Pulmonary artery endothelial cell (primary cell): ENCODE measurements at regions not wholly inside any gene's neighbourhood (a gene's known extent, or its start where the extent isn't known, plus 50 kb on each side); places are given as distances from the start of the nearest gene placed in this dataset.
"Not testable (repeated sequence)": the region's sequence is repeated elsewhere in the genome, so short reads cannot be mapped to it uniquely, and the experiment has no call there.

ENCODE experiments used
- DNase-seq: peaks from one replicate; pipeline ENCODE4 v3.0.0-alpha.2; 2011; ENCODE audit warnings: low read depth, low spot score

DNA sequence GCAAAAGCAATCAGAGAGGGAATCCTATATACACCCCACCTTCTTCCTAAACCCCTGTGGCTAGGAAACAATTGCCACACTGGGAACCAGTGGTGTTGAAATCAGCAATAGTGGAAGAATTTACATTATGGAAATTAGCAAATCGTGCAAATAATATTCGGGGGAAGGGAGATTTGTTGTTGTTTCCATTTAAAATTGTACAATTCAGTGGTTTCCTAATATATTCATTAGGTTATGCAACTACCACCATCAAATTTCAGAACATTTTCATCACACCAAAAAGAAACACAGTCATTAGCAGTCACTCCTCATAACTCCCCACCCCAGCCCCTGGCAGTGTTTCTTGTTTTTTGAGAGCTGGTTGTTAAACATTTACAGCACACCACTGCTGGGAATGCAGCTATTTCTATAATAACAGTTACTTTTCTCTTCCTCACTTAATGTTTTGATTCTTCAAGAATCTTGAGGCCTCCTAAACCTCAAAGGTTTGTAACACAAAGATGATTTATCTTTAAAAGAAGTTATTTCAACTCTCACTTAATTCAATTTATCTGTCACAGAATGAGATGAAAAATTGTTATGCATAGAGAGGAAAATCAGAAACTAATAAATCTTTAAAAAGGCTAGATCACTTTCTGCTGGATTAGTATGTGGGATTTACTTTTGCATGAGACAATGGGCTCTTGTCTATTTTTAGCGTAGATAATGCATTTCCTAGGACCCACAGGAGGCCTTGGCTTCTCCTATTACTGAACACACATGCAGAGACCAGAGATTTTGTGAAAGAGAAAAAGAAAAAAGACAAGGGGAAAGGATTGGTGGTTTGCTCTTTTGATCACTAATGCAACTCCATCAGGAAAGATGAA is 91.8 kb upstream of the DAPK1 start:
- no peak for DNase-seq

DNA sequence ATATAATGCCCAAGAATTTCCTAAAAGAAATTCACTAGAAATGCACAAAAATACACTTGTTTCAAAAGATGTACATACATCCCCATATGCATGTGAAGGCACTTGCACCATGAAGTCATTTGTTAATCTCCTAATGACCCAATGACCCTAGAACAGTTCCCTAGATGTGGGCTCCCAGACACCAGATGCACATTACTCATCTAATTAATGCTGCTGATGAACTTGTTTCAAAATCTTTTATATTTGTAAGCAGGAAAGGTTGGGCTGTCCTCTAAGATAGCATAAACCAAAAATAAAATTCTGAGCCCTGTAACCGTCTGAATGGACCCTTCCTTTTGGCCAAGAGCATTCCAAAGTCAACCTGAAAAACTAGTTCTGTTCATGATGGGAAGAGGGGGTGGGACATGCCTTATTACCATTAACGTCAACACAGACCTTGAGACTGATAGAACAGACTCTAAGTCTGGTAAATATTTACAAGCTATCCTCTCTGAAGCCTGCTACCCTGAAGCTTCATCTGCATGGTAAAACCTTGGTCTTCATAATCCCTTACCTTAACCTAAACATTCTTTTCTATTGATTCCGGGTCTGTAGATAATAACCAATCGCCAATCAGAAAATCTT is 91.0 kb upstream of the DAPK1 start:
- no peak for DNase-seq

DNA sequence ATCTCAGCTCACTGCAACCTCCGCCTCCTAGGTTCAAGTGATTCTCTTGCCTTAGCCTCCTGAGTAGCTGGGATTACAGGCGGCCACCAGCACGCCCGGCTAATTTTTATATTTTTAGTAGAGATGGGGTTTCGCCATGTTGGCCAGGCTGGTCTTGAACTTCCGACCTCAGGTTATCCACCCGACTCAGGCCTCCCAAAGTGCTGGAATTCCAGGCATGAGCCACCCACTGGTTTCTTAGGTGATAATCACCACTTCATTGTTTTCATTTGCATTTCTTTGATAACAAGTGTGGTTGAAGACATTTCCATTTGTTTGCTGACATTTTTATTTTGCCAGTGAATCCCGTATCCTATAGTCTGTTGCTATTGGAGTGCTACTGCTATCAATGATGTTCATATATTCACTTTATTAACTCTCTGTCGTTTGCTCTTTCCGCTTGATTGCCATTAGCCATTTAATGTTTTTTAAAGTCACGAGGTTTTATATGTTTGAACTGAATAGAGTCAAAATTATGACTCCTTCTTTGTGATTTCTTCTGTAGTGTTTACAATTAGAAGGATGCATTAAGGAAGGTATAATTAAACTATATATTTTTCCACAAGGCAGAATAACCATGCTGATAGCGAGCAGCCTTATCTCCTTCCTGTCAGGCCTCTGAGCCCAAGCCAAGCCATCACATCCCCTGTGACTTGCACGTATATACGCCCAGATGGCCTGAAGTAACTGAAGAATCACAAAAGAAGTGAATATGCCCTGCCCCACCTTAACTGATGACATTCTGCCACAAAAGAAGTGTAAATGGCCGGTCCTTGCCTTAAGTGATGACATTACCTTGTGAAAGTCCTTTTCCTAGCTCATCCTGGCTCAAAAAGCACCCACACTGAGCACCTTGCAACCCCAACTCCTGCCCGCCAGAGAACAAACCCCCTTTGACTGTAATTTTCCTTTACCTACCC is 87.3 kb upstream of the DAPK1 start:
- DNase-seq, result not testable (repeated sequence)

DNA sequence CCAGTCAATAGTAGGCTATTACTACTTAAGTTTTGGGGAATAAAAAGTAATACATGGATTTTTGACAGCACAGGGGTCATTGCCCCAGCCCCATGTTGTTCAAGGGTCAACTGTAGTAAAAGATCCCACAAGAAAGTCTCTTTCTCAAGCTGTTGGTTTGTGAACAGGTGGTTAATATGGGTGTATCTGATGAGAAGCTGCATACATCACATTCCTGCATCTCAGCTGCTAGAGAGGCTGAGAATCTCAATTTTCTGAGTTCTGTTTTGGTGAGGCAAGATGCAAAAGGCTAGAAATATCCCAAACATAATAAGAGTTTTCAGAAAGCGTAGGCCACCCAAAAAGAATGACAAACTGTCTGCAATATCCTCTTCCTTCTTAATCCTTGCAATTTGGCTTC is 76.8 kb upstream of the DAPK1 start:
- no peak for DNase-seq

DNA sequence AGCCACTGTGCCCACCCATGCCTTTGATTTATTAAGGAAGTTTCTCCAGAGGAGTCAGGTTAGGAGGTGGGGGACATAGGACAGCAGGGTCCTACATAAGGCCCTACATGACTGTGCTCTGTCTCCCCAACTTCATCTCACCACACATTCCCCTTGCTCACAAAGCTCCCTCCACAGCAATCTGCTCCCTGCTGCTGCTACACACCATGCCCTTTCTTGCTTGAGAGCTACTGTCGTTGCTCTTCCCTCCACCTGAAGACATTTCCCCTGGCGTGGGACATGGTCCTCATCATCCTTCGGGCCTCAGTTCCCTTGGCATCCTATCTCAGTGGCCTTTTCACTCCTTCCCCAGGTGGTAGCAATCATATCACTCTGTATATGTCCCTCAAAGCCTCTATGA is 75.9 kb upstream of the DAPK1 start:
- DNase-seq, result no peak

DNA sequence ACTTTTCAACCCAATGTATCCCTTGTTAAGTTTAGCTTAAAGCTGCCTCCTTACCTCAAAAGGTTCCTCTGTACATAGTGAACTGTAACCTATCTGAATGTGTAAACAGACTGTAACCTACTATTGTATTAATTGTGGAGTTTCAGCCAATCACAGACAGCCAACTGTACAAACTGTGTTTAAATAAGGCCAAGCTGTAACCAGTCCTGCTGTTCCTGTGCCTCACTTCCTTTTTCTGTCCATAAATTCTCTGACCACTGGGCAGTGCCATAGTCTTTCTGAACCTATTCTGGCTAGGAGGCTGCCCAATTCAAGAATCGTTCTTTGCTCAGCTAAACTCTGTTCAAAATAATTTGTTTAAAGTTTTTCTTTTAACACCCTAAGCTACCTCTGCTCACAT is 74.7 kb upstream of the DAPK1 start:
- no peak for DNase-seq

DNA sequence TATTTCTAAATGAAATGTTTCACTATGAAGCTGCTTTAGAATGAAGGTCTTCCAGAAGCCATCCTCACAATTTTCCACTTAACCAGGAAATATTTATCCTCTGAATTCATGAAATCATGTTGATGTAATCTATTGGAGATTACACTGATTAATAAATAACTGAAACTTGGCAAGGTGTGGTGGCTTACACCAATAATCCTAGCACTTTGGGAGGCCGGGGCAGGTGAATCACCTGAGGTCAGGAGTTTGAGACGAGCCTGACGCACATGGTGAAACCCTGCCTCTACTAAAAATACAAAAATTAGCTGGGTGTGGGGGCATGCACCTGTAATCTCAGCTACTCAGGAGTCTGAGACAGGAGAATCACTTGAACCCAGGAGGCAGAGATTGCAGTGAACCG is 73.8 kb upstream of the DAPK1 start:
- not testable (repeated sequence) for DNase-seq

DNA sequence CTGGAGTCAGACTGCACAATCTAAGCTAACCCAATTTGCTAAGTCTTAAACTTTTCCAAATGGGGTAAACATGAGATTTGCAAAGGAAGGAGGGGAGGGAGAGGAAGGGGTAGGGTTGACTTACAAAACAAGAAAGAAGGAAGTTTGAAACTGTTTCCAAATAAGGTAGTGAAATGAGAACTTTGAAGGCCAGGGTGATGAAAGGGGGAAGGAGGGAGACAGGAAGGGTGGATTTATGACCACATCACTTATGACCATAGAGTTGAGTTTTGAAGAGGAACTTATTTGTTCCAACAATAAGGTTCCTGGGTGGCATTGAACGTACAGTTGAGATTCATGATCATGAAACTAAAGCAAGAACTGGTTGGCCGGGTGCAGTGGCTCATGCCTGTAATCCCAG is 72.5 kb upstream of the DAPK1 start:
- DNase-seq, result no peak

DNA sequence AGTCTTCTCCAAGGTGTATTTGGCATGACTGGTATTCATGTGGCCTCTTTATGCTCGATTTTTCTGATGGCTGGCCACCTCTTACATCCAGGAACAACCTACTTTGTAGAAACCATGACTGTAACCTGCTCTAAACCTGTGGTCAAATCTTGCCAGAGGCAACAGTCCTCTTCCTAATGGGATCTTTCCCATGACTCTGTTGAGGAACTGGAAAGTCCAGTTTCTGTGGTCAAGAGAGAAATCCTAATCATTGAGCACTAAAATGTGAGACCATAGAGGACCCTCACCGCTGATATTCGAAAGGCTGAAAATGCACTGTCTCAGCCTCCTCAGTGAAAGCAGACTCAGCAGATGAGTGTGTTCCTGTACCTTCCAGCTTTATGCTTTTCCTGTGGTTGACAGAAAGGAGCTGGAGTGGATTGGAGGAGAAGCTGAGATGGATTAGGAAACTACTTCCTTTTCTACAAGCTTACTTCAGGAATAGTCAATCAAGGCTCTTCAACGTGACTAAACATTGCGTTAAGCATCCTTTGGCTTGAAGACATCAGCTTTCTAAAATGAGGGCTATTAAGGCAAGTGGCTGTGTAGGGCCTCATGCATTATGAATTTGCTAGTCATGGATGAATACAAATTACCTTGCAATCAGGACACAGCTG is 69.7 kb upstream of the DAPK1 start:
- DNase-seq, result no peak

DNA sequence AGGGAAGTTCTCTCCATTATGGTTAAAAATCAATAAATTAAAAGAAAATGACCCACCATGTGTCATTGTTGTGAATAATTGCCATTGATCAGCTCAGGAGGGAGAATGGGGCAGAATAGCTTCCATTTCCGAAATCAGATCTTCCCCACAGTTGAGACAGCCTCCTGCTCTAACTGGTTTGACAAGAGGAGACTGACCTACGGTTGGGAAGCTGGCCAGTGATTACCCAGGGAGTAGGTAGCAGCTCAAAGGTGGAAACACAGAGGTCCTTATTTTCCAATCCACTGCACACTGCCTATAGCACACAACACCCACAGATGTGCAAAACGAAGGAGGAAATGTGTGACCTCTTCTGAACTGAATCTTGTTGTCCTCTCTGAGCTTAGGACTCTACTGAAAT is 69.0 kb upstream of the DAPK1 start:
- no peak for DNase-seq

DNA sequence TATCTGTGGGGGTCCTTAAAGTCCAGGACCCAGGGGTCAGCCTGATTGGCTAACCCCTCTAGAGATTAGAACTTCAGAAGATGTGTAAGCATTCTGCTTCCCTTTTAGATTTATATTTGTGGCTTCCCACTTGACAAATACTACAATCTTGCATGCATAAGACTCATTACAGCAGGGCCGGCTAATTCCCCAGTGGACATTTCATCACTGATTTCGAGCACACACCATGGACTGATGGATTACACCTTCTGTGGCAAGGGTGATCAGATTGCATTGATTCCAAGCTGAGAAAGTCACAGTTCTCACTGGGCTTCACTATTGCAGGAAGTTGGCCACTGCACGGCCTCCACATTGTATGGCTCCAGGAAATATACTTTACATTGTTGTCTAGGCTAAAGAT is 65.8 kb upstream of the DAPK1 start:
- no peak for DNase-seq

DNA sequence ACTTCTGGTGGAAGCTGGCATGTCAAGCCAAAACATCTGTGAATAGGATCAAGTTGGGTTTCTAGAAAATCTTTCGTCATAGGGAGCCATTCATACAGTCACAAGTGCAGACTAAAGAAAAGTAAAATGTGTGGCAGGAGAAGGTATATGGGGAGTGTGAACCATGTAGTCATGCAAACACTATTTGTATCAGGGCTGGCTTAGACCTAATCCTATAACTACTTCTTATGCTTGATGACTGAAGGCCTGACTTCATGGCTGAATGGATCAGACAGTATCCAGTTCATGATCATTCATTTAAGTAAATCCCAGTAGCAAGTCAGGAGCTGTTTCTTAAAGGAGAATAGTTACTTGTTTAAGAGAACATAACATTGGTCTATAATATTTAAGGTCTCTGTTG is 63.8 kb upstream of the DAPK1 start:
- no peak for DNase-seq

DNA sequence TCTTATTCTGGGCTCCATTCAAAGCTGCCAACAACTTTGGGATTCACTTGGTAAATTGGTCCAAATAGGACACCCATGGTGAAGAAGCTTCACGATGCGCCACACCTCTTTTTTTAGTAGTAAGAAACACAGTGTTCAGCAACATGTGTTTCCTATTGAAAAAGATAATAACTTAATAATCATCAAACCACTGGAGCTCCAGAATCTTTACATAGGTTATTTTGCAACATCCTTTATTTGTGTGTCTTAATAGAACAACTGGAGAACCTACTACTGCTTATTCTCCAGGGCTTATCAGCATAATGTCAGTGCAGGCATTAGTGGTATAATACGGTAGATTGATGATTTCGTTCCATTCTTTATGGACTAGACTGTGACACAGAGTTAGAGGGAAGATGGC is 63.3 kb upstream of the DAPK1 start:
- no peak for DNase-seq

DNA sequence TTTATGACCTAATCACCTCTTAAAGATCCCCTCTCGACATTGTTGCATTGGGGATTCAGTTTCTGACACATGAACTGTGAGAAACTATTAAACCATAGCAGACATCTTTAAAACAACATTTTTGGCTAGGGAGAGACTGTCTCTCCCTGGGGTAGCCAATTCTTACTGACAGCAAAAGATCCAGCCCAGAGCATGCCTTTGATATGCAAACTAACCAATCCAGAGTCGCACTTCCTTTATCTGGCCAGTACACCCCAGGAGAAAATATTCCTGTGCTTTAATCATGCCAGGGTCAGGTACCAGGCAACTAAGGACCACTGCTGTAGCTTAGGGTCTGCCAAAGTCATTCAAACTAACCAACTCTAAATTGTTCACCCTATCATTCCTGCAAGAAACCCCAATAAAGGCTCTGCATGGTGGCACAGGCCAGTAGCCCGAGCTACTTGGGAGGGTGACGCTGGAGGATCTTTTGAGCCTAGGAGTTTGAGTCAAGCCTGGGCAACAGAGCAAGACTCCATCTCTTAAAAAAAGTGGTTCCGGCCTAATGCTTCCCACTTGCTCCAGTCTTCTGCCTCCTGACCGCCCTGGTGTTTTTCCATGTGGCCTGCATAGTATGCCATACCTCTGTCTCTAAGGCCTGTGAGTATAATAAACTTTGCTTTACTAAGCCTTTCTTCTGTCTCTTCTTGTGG is 62.3 kb upstream of the DAPK1 start:
- no peak for DNase-seq

DNA sequence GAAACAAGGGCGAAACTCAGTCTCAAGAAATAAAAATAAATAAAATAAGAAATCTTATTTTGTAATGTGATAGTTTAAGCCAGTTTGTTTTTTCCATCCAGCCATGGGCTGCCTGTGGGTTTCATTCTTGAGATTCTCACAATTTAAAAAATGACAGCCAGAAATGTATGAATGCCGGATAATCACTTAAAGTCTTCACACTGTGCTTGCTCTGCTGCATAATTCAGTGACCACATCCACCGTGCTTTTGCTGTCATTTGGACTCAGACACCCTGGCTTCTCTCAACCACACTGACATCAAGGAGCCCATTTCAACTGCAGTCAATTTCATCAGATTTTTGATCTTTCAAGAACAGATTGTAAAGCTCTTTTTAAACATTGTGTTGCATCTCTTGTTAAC is 61.0 kb upstream of the DAPK1 start:
- DNase-seq, result no peak

DNA sequence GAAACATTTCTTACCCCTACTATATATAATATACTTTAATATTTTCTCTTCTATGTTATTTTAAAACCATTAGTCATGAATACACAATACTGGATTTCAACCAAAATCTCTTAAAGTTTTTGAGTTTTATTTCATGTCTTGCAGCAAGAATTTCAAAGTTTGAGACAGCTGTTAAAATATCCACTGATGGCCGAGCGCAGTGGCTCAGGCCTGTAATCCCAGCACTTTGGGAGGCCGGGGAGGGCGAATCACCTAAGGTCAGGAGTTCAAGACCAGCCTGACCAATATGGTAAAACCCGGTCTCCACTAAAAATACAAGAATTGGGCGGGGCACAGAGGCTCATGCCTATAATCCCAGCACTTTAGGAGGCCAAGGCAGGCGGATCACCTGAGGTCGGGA is 59.7 kb upstream of the DAPK1 start:
- no peak for DNase-seq

DNA sequence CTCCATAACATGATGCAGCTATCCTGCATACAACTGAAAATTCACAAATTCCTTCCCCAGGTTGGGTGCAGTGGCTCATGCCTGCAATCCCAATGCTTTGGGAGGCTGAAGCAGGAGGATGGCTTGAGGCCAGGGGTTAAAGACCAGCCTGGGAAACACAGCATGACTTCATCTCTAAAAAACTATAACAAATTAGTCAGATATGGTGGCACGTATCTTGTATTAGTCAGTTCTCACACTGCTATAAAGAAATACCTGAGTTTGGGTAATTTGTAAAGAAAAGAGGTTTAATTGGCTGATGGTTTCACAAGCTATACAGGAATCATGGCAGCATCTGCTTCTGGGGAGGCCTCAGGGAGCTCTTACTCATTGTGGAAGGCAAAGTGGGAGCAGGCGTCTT is 56.4 kb upstream of the DAPK1 start:
- no peak for DNase-seq

DNA sequence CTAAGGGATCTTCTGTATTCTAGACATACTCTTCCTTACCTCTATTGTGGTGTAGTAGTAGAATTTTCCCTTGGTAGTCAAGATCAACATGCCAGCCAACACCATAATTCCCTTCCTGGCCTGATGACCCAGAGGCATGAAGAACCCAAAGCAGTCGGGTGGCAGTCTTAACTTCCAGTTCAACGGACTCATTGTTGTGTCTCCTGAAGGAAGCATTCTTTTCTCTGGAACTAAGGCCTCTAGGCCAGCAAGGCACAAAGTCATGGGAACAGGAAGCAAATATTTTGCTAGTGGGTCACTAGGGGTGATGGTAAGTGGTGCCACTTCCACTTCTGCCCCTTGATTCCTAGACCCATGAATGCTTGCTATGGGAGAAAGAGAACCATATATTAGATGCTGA is 55.2 kb upstream of the DAPK1 start:
- DNase-seq, result no peak

DNA sequence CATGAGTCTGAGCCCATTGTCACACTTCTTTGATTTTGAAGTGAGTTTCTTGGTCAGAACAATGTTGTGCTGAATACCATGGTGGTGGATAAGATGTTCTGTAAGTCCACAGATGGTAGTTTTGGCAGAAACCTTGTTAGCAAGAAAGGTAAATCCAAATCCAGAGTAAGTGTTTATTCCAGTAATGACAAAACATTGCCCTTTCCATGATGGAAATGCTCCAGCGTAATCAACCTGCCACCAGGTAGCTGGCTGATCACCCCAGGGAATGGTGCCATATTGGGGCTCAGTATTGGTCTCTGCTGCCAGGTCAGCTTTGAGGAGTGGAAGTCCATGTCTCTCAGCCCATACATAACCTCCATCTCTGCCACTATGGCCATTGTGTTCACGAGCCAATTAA is 54.7 kb upstream of the DAPK1 start:
- no peak for DNase-seq

DNA sequence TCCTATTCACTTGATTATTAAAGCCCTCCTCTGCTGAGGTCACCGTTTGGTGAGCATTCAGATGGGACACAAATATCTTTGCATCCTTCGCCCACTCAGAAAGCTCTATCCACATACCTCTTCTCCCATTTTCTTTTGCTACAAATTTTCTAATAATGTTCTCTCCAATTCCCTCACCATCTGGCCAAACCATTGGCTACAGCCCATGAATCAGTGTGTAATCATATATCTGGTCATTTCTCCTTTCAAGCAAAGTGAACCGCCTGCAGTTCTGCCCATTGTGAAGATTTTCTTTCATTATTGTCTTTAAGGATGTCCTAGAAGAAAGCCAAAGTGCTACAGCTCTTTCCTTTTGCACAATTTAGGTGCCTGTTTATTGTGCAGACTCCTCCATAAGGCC is 54.2 kb upstream of the DAPK1 start:
- DNase-seq, result no peak

DNA sequence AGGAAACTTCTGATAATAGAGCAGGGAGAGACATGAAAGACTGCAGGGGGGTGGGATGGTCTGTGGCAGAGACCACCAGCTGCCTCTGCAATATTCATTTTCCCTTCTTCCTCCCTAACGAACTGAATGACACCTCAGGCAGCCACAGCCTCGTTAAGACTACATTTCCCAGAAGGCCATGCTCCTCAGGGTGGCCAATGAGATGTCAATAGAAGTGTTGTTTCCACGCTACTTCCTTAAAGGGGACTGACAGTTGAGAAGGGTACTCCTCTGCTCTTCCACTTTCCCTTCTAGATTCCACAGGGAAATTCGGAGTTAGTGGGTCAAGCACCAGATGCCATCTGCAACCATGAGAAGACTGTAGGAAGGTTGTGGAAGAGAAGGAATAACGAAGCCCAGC is 52.0 kb upstream of the DAPK1 start:
- DNase-seq, result no peak
